ENCODE measurements at regions not wholly inside any gene's neighbourhood (a gene's known extent, or its start where the extent isn't known, plus 50 kb on each side); places are given as distances from the start of the nearest gene placed in this dataset.

DNA sequence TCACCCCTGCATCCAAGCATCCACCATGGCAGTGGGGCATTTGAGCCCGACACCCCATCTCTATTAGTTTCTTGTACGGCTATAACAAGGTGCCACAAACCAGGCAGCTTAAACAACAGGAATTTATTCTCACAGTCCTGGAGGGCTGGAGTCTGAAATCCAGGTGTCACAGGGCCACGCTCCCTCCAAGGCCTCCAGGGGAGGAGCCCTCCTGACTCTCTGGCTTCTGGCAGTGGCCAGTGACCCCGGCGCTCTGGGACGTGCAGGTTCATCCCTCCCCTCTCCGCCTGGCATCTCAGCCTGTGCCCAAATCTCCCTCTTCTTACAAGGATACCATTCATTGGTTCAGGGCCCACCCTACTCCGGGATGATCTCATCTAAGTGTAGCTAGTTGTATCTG is 394.5 kb upstream of the IRX1 start:
- no peak overlapping the region for H4K91ac ChIP-seq (replicated peaks; ENCODE audit: insufficient read length, low read length)
- H3K23ac ChIP-seq (ENCODE audit: insufficient read length): no peak overlapping the region
- H3K4me1 ChIP-seq (replicated peaks in 1 of 4; ENCODE audit: control insufficient read depth in 3 of 4, insufficient read depth in 4 of 4, low read length in 3 of 4): peaks cover 2 to 13% (median 8%) of the 10 kb centered on the region in 4 experiments; a peak in 6 of 7 replicates
- H3K27ac ChIP-seq (ENCODE audit: low read depth, low read length): no peak overlapping the region
- H3K14ac ChIP-seq (ENCODE audit: insufficient read length): no peak overlapping the region
- no peak overlapping the region for H3K56ac ChIP-seq (replicated peaks; ENCODE audit: insufficient read length, low read depth, low read length)
- peaks cover 0 to 10% (median 8%) of the 10 kb centered on the region in 4 experiments; a peak in 4 of 7 replicates for H3K27me3 ChIP-seq (replicated peaks in 1 of 4; ENCODE audit: control insufficient read depth in 3 of 4, extremely low read depth in 1 of 4, insufficient read depth in 3 of 4, low read length in 3 of 4)
- H4K5ac ChIP-seq (ENCODE audit: insufficient read length, low read depth, low read length): no peak overlapping the region
- H3K36me3 ChIP-seq (ENCODE audit: control insufficient read depth in 2 of 4, insufficient read depth in 4 of 4, low read length in 3 of 4): no peaks in the 10 kb centered on the region
- peaks cover 4 to 5% of the 10 kb centered on the region in 2 experiments; a peak in 2 of 4 replicates for H3K9me3 ChIP-seq (ENCODE audit: insufficient read depth in 2 of 2, low read depth in 1 of 2, low read length in 1 of 2)
- FAIRE-seq: no peak
- H4K8ac ChIP-seq (ENCODE audit: extremely low read depth, insufficient read depth, low read length): no peak overlapping the region; the same call in 1 of the 2 replicates
- H3K9ac ChIP-seq (replicated peaks in 1 of 4; ENCODE audit: extremely low read depth in 1 of 4, low read depth in 3 of 4, low read length in 3 of 4): no peak overlapping the region
- H2BK20ac ChIP-seq (ENCODE audit: low read length): no peak overlapping the region
- no peak overlapping the region for H3K4me2 ChIP-seq (ENCODE audit: insufficient read depth in 1 of 2, low read depth in 2 of 2, low read length in 2 of 2)
- H3K79me2 ChIP-seq (ENCODE audit: control insufficient read depth in 1 of 2, insufficient read depth in 2 of 2, low read length in 2 of 2): no peaks in the 10 kb centered on the region
- no peaks in the 10 kb centered on the region for H4K20me1 ChIP-seq (replicated peaks in 1 of 2; ENCODE audit: control insufficient read depth in 1 of 2, insufficient read depth in 2 of 2, low read length in 2 of 2)
- no peak overlapping the region for H3K18ac ChIP-seq (ENCODE audit: extremely low read depth, low read length)
- no peak overlapping the region for H2BK120ac ChIP-seq (replicated peaks; ENCODE audit: low read depth, low read length)
- no peaks in the 10 kb centered on the region for H3K79me1 ChIP-seq (ENCODE audit: low read depth, low read length)
- no peak overlapping the region for H3K4me3 ChIP-seq (ENCODE audit: extremely low read depth in 1 of 4, insufficient read depth in 2 of 4, low read depth in 3 of 4, low read length in 4 of 4)
- peaks cover 8% of the 10 kb centered on the region for H3K23me2 ChIP-seq (ENCODE audit: low read depth, low read length)
- POLR2A ChIA-PET (ENCODE audit: partially characterized antibody): no interaction called here
- H2BK15ac ChIP-seq (ENCODE audit: low read length): no peak overlapping the region
- H2BK12ac ChIP-seq (ENCODE audit: low read depth, low read length): no peak overlapping the region
- DNase-seq (ENCODE audit: low read depth in 1 of 2, low spot score in 2 of 2): no peak
- H2BK5ac ChIP-seq (ENCODE audit: low read depth, low read length): no peak overlapping the region
- CTCF ChIA-PET (ENCODE audit: partially characterized antibody): interaction anchor here (0.7 to 1.2 kb wide), 3 partner anchors 15 to 168 kb away, joined by 3 to 4 read pairs (median 4); no protein-coding TSS in a partner anchor
- H2AFZ ChIP-seq (ENCODE audit: low read length): no peak overlapping the region
- H3K4ac ChIP-seq (replicated peaks; ENCODE audit: insufficient read length, low read depth, low read length): no peak overlapping the region
- WGBS, 2 experiments (ENCODE audit: extremely low coverage in 1 of 2, insufficient coverage in 1 of 2, insufficient read length in 1 of 2, insufficient replicate concordance in 2 of 2, low coverage in 1 of 2, low lambda C conversion rate in 2 of 2, missing lambda C conversion rate in 1 of 2): 96% methylated on average over 8 of the region's 8 CpGs; no CpG with 5 or more reads in 1 of the 2 experiments
- no peak overlapping the region for H2AK5ac ChIP-seq (ENCODE audit: low read depth, low read length)
- no peak for TF ChIP-seq EZH2 (IDR thresholded peaks at IDR 0.05; ENCODE audit: low read depth, low read length, severe bottlenecking)
- TF ChIP-seq, protein P1, sequence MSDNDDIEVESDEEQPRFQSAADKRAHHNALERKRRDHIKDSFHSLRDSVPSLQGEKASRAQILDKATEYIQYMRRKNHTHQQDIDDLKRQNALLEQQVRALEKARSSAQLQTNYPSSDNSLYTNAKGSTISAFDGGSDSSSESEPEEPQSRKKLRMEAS (IDR thresholded peaks at IDR 0.05): no peak
- TF ChIP-seq HDAC2 (IDR thresholded peaks at IDR 0.05; ENCODE audit: borderline replicate concordance in 1 of 2, low read depth in 2 of 2, low read length in 2 of 2): no peak
- TF ChIP-seq SP1 (IDR thresholded peaks at IDR 0.05; ENCODE audit: low read depth, low read length): no peak
